Brain microvascular endothelial cell (primary cell): ENCODE measurements at regions not wholly inside any gene's neighbourhood (a gene's known extent, or its start where the extent isn't known, plus 50 kb on each side); places are given as distances from the start of the nearest gene placed in this dataset.
"Not testable (repeated sequence)": the region's sequence is repeated elsewhere in the genome, so short reads cannot be mapped to it uniquely, and the experiment has no call there.

Experiments
- DNase-seq: peaks from one replicate; pipeline ENCODE4 v3.0.0-alpha.2; 2020
- H3K27ac ChIP-seq: fragments of 250-450 bp; sonication (Bioruptor Pico); 2 replicates; pipeline ENCODE4 v1.5.1; 2020; ENCODE audit warnings: mild to moderate bottlenecking, moderate library complexity
- H3K27me3 ChIP-seq: fragments of 250-450 bp; sonication (Bioruptor Pico); replicated peaks from 2 replicates; pipeline ENCODE4 v1.5.1; 2020; ENCODE audit warnings: mild to moderate bottlenecking
- H3K36me3 ChIP-seq: fragments of 250-450 bp; sonication (Bioruptor Pico); replicated peaks from 2 replicates; pipeline ENCODE4 v1.5.1; 2020; ENCODE audit warnings: mild to moderate bottlenecking
- H3K4me3 ChIP-seq: 2 replicates; pipeline ENCODE4 v1.5.1; 2011; ENCODE audit warnings: low read depth, mild to moderate bottlenecking, control low read depth, low read length, moderate library complexity
- in situ Hi-C: cut with HindIII; loops from 2 replicates; pipeline ENCODE4 v1.10.0; 2017; ENCODE audit warnings: low sequenced_read_pairs, low pct_ligation_motif_present
- TF ChIP-seq, protein P1 (sequence below): IDR thresholded peaks from 2 replicates; pipeline ENCODE4 v1.5.1; 2011; ENCODE audit warnings: low read depth, mild to moderate bottlenecking, moderate library complexity, low read length, control low read depth, inconsistent platforms; ENCODE audit errors: missing control alignments

DNA sequence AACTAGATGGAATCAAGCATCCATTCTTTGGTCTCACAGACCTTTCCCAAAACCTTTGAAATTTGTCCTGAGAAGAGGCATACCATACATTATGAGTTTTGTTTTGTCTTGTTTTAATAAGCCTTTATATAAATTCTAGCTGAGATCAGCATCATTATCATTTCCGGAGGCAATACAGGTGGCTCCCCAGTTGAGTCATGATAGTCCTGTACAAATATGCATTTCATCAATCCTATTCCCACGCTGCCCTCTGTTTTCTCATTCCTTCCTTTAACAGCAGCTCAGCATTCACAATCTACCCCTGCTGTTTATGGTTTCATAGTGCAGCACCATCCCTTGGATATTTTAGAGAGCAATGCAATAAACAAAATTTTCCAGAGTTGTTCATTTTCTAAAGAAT is 216.7 kb downstream of the TXNL1 start:
- H3K4me3 ChIP-seq: no peak overlapping the region
- H3K36me3 ChIP-seq: no peaks in the 10 kb centered on the region
- in situ Hi-C loops: no loop called here
- TF ChIP-seq, protein P1, sequence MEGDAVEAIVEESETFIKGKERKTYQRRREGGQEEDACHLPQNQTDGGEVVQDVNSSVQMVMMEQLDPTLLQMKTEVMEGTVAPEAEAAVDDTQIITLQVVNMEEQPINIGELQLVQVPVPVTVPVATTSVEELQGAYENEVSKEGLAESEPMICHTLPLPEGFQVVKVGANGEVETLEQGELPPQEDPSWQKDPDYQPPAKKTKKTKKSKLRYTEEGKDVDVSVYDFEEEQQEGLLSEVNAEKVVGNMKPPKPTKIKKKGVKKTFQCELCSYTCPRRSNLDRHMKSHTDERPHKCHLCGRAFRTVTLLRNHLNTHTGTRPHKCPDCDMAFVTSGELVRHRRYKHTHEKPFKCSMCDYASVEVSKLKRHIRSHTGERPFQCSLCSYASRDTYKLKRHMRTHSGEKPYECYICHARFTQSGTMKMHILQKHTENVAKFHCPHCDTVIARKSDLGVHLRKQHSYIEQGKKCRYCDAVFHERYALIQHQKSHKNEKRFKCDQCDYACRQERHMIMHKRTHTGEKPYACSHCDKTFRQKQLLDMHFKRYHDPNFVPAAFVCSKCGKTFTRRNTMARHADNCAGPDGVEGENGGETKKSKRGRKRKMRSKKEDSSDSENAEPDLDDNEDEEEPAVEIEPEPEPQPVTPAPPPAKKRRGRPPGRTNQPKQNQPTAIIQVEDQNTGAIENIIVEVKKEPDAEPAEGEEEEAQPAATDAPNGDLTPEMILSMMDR: no peak
- H3K27me3 ChIP-seq: no peaks in the 10 kb centered on the region
- H3K27ac ChIP-seq: no peak overlapping the region
- no peak for DNase-seq

DNA sequence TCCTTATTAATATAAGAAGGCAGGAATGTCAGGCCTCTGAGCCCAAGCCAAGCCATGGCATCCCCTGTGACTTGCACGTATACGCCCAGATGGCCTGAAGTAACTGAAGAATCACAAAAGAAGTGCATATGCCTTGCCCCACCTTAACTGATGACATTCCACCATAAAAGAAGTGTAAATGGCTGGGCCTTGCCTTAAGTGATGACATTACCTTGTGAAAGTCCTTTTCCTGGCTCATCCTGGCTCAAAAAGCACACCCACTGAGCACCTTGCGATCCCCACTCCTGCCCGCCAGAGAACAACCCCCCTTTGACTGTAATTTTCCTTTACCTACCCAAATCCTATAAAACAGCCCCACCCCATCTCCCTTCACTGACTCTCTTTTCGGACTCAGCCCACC is 217.5 kb downstream of the TXNL1 start:
- in situ Hi-C loops, DNase-seq, H3K36me3 ChIP-seq, H3K27me3 ChIP-seq, H3K27ac ChIP-seq, H3K4me3 ChIP-seq: not testable (repeated sequence)

DNA sequence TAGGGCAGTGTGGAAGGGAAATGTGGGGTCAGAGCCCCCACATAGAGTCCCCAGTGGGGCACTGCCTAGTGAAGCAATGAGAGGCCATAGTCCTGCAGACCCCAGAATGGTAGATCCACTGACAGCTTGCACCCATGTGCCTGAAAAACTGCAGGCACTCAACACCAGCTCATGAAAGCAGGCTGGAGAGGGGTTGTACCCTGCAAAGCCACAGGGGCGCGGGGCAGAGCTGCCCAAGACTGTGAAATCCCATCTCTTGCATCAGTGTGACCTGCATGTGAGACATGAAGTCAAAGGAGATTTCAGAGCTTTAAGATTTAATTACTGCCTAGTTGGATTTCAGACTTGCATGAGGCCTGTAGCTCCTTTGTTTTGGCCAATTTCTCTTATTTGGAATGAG is 224.0 kb downstream of the TXNL1 start:
- in situ Hi-C loops: no loop called here
- TF ChIP-seq, protein P1: no peak
- H3K36me3 ChIP-seq: no peaks in the 10 kb centered on the region
- no peak for DNase-seq
- H3K4me3 ChIP-seq: no peak overlapping the region
- H3K27ac ChIP-seq: no peak overlapping the region
- no peaks in the 10 kb centered on the region for H3K27me3 ChIP-seq

DNA sequence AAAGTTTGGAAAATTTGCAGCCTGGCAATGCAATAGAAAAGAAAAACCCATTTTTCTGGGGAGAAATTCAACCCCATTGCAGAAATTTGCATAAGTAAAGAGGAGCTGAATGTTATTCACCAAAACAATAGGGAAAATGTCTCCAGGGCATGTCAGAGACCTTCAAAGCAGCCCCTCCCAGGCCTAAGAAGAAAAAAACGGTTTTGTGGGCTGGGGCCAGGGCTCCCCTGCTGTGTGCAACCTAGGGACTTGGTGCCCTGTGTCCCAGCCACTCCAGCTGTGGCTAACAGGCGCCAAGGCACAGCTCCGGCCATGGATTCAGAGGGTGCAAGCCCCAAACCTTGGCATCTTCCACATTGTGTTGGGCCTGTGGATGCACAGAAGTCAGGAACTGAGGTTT is 224.5 kb downstream of the TXNL1 start:
- H3K4me3 ChIP-seq: no peak overlapping the region
- TF ChIP-seq, protein P1: no peak
- in situ Hi-C loops: no loop called here
- no peak for DNase-seq
- no peaks in the 10 kb centered on the region for H3K36me3 ChIP-seq
- H3K27me3 ChIP-seq: no peaks in the 10 kb centered on the region
- H3K27ac ChIP-seq: no peak overlapping the region

DNA sequence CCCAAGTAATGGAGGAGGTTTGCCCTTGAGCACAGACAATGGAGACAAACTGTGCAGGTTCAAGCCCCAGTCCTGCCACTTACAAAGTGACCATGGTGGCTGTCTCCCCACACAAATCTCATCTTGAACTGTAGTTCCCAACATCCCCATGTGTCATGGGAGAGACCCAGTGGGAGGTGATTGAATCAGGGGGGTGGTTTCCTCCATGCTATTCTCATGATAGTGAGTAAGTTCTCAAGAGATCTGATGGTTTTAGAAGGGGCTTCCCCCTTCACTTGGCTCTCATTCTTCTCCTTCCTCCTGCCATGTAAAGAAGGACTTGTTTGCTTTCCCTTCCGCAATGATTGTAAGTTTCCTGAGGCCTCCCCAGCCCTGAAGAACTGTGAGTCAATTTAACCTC is 225.4 kb downstream of the TXNL1 start:
- Histone ChIP-seq H3K27me3 (no peaks in the 10 kb centered on the region), H3K36me3 (no peaks in the 10 kb centered on the region), H3K27ac (no peak overlapping the region), H3K4me3 (no peak overlapping the region)
- no peak for DNase-seq
- in situ Hi-C loops: no loop called here
- TF ChIP-seq, protein P1: no peak

DNA sequence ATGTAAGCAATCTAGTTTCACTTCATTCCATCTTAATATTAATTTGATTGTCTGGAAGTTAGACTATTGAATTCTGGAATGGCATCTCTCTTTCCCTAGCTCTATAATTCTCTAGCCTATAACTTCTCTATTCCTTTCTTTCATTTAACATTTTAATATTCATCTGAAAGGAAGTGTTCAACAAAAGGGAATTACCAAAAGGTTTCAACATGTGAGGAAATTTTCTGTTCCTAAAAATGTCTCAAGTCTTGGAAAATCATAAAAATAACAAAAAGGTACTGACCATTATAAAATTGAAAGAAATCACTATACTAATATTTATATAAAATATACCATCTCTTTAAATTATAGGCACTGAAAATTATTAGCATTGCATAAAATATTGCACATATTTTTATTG is 228.7 kb downstream of the TXNL1 start:
- in situ Hi-C loops: no loop called here
- no peaks in the 10 kb centered on the region for H3K36me3 ChIP-seq
- no peak overlapping the region for H3K4me3 ChIP-seq
- DNase-seq: no peak
- TF ChIP-seq, protein P1: no peak
- no peaks in the 10 kb centered on the region for H3K27me3 ChIP-seq
- no peak overlapping the region for H3K27ac ChIP-seq
